A673 (cell line): ENCODE measurements at regions not wholly inside any gene's neighbourhood (a gene's known extent, or its start where the extent isn't known, plus 50 kb on each side); places are given as distances from the start of the nearest gene placed in this dataset.

ENCODE experiments used
- CTCF ChIP-seq: fragments of 300-800, 200-600 bp; sonication (generic); conservative IDR thresholded peaks from 2 replicates; pipeline ENCODE4 v1.5.1; 2017; ENCODE audit warnings: low read depth, mild to moderate bottlenecking, antibody characterized with exemption, low read length, moderate library complexity, mixed read lengths
- EZH2 ChIP-seq: fragments of 200-600 bp; sonication (generic); IDR thresholded peaks from 2 replicates; pipeline ENCODE4 v1.6.1; 2017; ENCODE audit warnings: borderline replicate concordance, low read depth, mild to moderate bottlenecking, mixed read lengths, antibody characterized with exemption, low read length; ENCODE audit not compliant: poor library complexity, severe bottlenecking

GRCh38 chr4:115219862-115220261 is 106.4 kb upstream of the NDST4 start:
- TF ChIP-seq CTCF (no peak), EZH2 (no peak)
